Upper lobe of left lung (tissue), 4 donors: ENCODE measurements at regions not wholly inside any gene's neighbourhood (a gene's known extent, or its start where the extent isn't known, plus 50 kb on each side); places are given as distances from the start of the nearest gene placed in this dataset.

ENCODE experiments used
- CTCF ChIP-seq, 6 experiments: fragments of 450-650 bp in 4 of 6; fragments of 200-600 bp in 2 of 6; sonication (generic) in 2 of 6; IDR thresholded peaks; one replicate each; pipeline ENCODE4 v1.5.1; 2016 to 2019; ENCODE audit warnings: antibody characterized with exemption in 6 of 6
- POLR2A ChIP-seq, 4 donors: fragments of 450-650 bp; IDR thresholded peaks; one replicate each; pipeline ENCODE4 v1.5.1; 2016 to 2017; ENCODE audit warnings: antibody characterized with exemption in 4 of 4, mild to moderate bottlenecking in 2 of 4

- no peak for TF ChIP-seq POLR2A (IDR thresholded peaks at IDR 0.05)
- no peak for TF ChIP-seq CTCF (IDR thresholded peaks at IDR 0.05)
These were observed 557.6 kb downstream of the SATB2 start for GRCh38 chr2:198900141-198900540.
